IMR-90 (cell line): ENCODE measurements at regions not wholly inside any gene's neighbourhood (a gene's known extent, or its start where the extent isn't known, plus 50 kb on each side); places are given as distances from the start of the nearest gene placed in this dataset.

Source experiments
- ATAC-seq: fragments of 200-7000 bp; cut with Tn5 transposase; 2 replicates; pipeline ENCODE4 v1.9.1; 2020; ENCODE audit warnings: low read depth, mild to moderate bottlenecking, moderate library complexity
- BruUV-seq: library from RNA; stranded (reverse); fragments of 400-500 nt; replicated peaks from 2 replicates; lab custom pipeline; 2021; lab: Mats Ljungman, UMichigan
- CTCF ChIA-PET: fragments of 300-600 bp; formaldehyde crosslinking; extraction: SDS; loops from one replicate; lab custom pipeline; 2021; ENCODE audit warnings: antibody characterized with exemption; lab: Yijun Ruan, JAX
- POLR2A ChIA-PET: fragments of 300-600 bp; sonication (Branson Sonifier 250); formaldehyde crosslinking; loops from one replicate; lab custom pipeline; 2022; ENCODE audit warnings: antibody characterized with exemption; ENCODE audit not compliant: unreplicated experiment; lab: Charles Lee
- DNase-seq: peaks from one replicate; pipeline ENCODE4 v3.0.0; 2013
- H2AFZ ChIP-seq: replicated peaks from 2 replicates; pipeline ENCODE3; 2013; ENCODE audit warnings: low read length, mild to moderate bottlenecking; ENCODE audit not compliant: poor library complexity
- H2AK5ac ChIP-seq: 2 replicates; pipeline ENCODE4 v1.6.1; 2013; ENCODE audit warnings: low read depth, low read length, inconsistent platforms
- H2AK9ac ChIP-seq: replicated peaks from 2 replicates; pipeline ENCODE3; 2013; ENCODE audit warnings: mild to moderate bottlenecking, low read depth, low read length, moderate library complexity; ENCODE audit not compliant: poor library complexity
- H2BK120ac ChIP-seq: 2 replicates; pipeline ENCODE4 v1.6.1; 2013; ENCODE audit warnings: low read depth, low read length, inconsistent platforms
- H2BK15ac ChIP-seq: 3 replicates; pipeline ENCODE4 v1.6.1; 2013; ENCODE audit warnings: low read depth, low read length, inconsistent platforms
- H2BK20ac ChIP-seq: 2 replicates; pipeline ENCODE4 v1.6.1; 2013; ENCODE audit warnings: low read depth, mild to moderate bottlenecking, inconsistent platforms, low read length, moderate library complexity
- H2BK5ac ChIP-seq: 2 replicates; pipeline ENCODE4 v1.6.1; 2013; ENCODE audit warnings: mild to moderate bottlenecking, low read depth, low read length, inconsistent platforms; ENCODE audit not compliant: poor library complexity, severe bottlenecking
- H3K14ac ChIP-seq: replicated peaks from 2 replicates; pipeline ENCODE4 v1.6.1; 2013; ENCODE audit warnings: low read depth, low read length, inconsistent platforms
- H3K18ac ChIP-seq: 2 replicates; pipeline ENCODE4 v1.6.1; 2013; ENCODE audit warnings: low read depth, low read length, control low read depth
- H3K23ac ChIP-seq: 2 replicates; pipeline ENCODE4 v1.6.1; 2013; ENCODE audit warnings: low read depth, low read length, inconsistent platforms
- H3K27ac ChIP-seq: 2 replicates; pipeline ENCODE4 v1.5.1; 2013; ENCODE audit warnings: mild to moderate bottlenecking, control low read depth, low read length; ENCODE audit not compliant: insufficient read depth
- H3K27me3 ChIP-seq: 2 replicates; pipeline ENCODE4 v1.6.1; 2013; ENCODE audit warnings: low read length; ENCODE audit not compliant: control insufficient read depth, insufficient read depth
- H3K36me3 ChIP-seq: 2 replicates; pipeline ENCODE4 v1.6.1; 2013; ENCODE audit warnings: low read length, mixed read lengths; ENCODE audit not compliant: control insufficient read depth, insufficient read depth
- H3K4ac ChIP-seq: 2 replicates; pipeline ENCODE4 v1.6.1; 2013; ENCODE audit warnings: low read depth, low read length, inconsistent platforms
- H3K4me1 ChIP-seq: 2 replicates; pipeline ENCODE4 v1.6.1; 2013; ENCODE audit warnings: low read length, mixed read lengths; ENCODE audit not compliant: control insufficient read depth, insufficient read depth
- H3K4me2 ChIP-seq: 2 replicates; pipeline ENCODE4 v1.6.1; 2013; ENCODE audit warnings: low read depth, mild to moderate bottlenecking, control low read depth, low read length, moderate library complexity
- H3K4me3 ChIP-seq: 2 replicates; pipeline ENCODE4 v1.5.1; 2013; ENCODE audit warnings: low read depth, mild to moderate bottlenecking, control low read depth, low read length, moderate library complexity; ENCODE audit not compliant: insufficient read depth
- H3K56ac ChIP-seq: 2 replicates; pipeline ENCODE4 v1.6.1; 2013; ENCODE audit warnings: low read length, inconsistent platforms; ENCODE audit not compliant: insufficient read depth; ENCODE audit errors: extremely low read depth
- H3K79me1 ChIP-seq, 2 experiments: 2 replicates each; pipeline ENCODE4 v1.6.1; 2013; ENCODE audit warnings: low read length in 2 of 2, inconsistent platforms in 1 of 2, low read depth in 1 of 2
- H3K9ac ChIP-seq: 2 replicates; pipeline ENCODE4 v1.6.1; 2013; ENCODE audit warnings: low read depth, low read length, control low read depth
- H3K9me1 ChIP-seq: 2 replicates; pipeline ENCODE4 v1.6.1; 2013; ENCODE audit warnings: low read length, inconsistent platforms; ENCODE audit not compliant: insufficient read depth
- H3K9me3 ChIP-seq: 2 replicates; pipeline ENCODE4 v1.6.1; 2013; ENCODE audit warnings: low read length; ENCODE audit not compliant: control insufficient read depth, insufficient read depth
- H4K20me1 ChIP-seq: 2 replicates; pipeline ENCODE4 v1.6.1; 2013; ENCODE audit warnings: low read length, inconsistent platforms; ENCODE audit not compliant: insufficient read depth
- H4K5ac ChIP-seq: 2 replicates; pipeline ENCODE4 v1.6.1; 2013; ENCODE audit warnings: mild to moderate bottlenecking, low read depth, low read length, control low read depth
- H4K8ac ChIP-seq, 2 experiments: 2 replicates each; pipeline ENCODE4 v1.6.1; 2013; ENCODE audit warnings: low read depth in 2 of 2, low read length in 2 of 2, control low read depth in 1 of 2, inconsistent platforms in 1 of 2
- H4K91ac ChIP-seq: 2 replicates; pipeline ENCODE4 v1.6.1; 2013; ENCODE audit warnings: low read depth, low read length, inconsistent platforms; ENCODE audit not compliant: insufficient read depth
- CEBPB ChIP-seq: IDR thresholded peaks from 2 replicates; pipeline ENCODE4 v1.6.1; 2012; ENCODE audit warnings: low read depth, low read length, improper control_type of control experiment
- FOS ChIP-seq: fragments of 150-350 bp; IDR thresholded peaks from 2 replicates; pipeline ENCODE4 v1.6.1; 2016; ENCODE audit warnings: low read depth, low read length
- RAD21 ChIP-seq: IDR thresholded peaks from 2 replicates; pipeline ENCODE4 v1.6.1; 2012; ENCODE audit warnings: low read length, improper control_type of control experiment
- WGBS, 2 experiments: methylation state at CpG; one replicate each; pipeline versions ENCODE4 v1.1.5 to v1.1.7; 2013; ENCODE audit warnings: missing lambda C conversion rate in 2 of 2; ENCODE audit not compliant: insufficient read length in 1 of 2; ENCODE audit errors: extremely low coverage in 2 of 2; 5-methylcytosine and 5-hydroxymethylcytosine counted together
- dilution Hi-C: fragments of 300-500 bp; cut with HindIII; formaldehyde crosslinking; loops from one replicate; pipeline ENCODE4 v1.14.3; 2018; ENCODE audit warnings: low sequenced_read_pairs; ENCODE audit not compliant: unreplicated experiment
- in situ Hi-C: fragments of 300-500 bp; cut with MboI; formaldehyde crosslinking; loops from 3 replicates; pipeline ENCODE4 v1.14.3; 2019; ENCODE audit warnings: low sequenced_read_pairs, inconsistent platforms, mixed read lengths
- intact Hi-C: fragments of 100-400 bp; cut with micrococcal nuclease; formaldehyde crosslinking; loops from 2 replicates; pipeline ENCODE4 v1.10.0; 2022

DNA sequence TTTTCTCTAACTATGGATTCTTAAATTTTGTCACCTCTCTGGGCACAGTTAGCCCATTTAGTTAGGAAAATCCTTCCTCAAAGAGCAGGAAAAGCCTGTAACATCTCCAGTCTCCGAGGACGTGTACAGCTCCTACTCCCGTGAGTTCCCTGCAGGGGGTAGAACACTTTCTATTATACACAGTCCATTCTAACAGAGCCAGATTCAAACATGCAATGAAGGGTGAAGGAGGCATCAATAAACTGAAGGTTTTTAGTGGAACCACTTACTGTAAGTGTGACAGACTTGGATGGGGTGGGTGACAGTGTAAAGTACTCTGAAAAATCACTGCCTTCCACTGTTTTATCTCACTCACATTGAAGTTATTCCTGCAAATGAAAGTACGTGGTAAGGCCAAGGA lies 204.7 kb upstream of the DACH1 start:
- Histone ChIP-seq H2AK9ac (no peak overlapping the region), H4K20me1 (no peaks in the 10 kb centered on the region), H3K9me3 (peaks cover 5% of the 10 kb centered on the region), H3K36me3 (no peaks in the 10 kb centered on the region), H2BK20ac (no peak overlapping the region), H3K23ac (no peak overlapping the region), H4K5ac (no peak overlapping the region), H4K91ac (no peak overlapping the region), H3K4me3 (no peak overlapping the region), H2BK120ac (no peak overlapping the region), H3K4ac (no peak overlapping the region), H3K56ac (no peak overlapping the region), H3K14ac (no peak overlapping the region), H3K4me2 (no peak overlapping the region), H2AK5ac (no peak overlapping the region), H3K9ac (no peak overlapping the region), H4K8ac (no peak overlapping the region), H3K4me1 (no peaks in the 10 kb centered on the region), H3K27me3 (no peaks in the 10 kb centered on the region), H2BK5ac (no peak overlapping the region), H3K79me1 (no peaks in the 10 kb centered on the region), H3K9me1 (no peaks in the 10 kb centered on the region), H2BK15ac (no peak overlapping the region), H3K27ac (no peak overlapping the region), H3K18ac (no peak overlapping the region), H2AFZ (no peak overlapping the region)
- TF ChIP-seq FOS (no peak), CEBPB (no peak), RAD21 (no peak)
- dilution Hi-C loops (no loop called here), intact Hi-C loops (no loop called here), in situ Hi-C loops (no loop called here)
- ChIA-PET CTCF (no interaction called here), POLR2A (no interaction called here)
- no CpG with 5 or more reads among the region's 4 CpGs for WGBS, 2 experiments
- no TSS peak for BruUV-seq
- no peak for ATAC-seq
- no peak for DNase-seq
